Activated T-cell treated with anti-CD3 and anti-CD28 coated beads, Interleukin-2, amount 50 U/mL, for 24 hours (primary cell): ENCODE measurements at regions not wholly inside any gene's neighbourhood (a gene's known extent, or its start where the extent isn't known, plus 50 kb on each side); places are given as distances from the start of the nearest gene placed in this dataset.

Source experiments
- DNase-seq: peaks from one replicate; pipeline ENCODE4 v3.0.0-alpha.2; 2020
- H3K27ac Mint-ChIP-seq: 2 replicates; pipeline ENCODE4 v1.8.0; 2020; ENCODE audit warnings: mild to moderate bottlenecking, mixed read lengths
- H3K27me3 Mint-ChIP-seq: 2 replicates; pipeline ENCODE4 v1.8.0; 2020; ENCODE audit warnings: mixed read lengths
- H3K36me3 Mint-ChIP-seq: 2 replicates; pipeline ENCODE4 v1.8.0; 2020; ENCODE audit warnings: low read depth, mixed read lengths
- H3K4me1 Mint-ChIP-seq: 2 replicates; pipeline ENCODE4 v1.8.0; 2020; ENCODE audit warnings: low read depth, mixed read lengths
- H3K4me3 Mint-ChIP-seq: 2 replicates; pipeline ENCODE4 v1.8.0; 2020; ENCODE audit warnings: mild to moderate bottlenecking, moderate library complexity, mixed read lengths
- H3K9me3 Mint-ChIP-seq: 2 replicates; pipeline ENCODE4 v1.8.0; 2020; ENCODE audit warnings: mixed read lengths

- Mint-ChIP-seq H3K27me3 (peaks cover 12% of the 10 kb centered on the region), H3K36me3 (no peaks in the 10 kb centered on the region), H3K4me1 (no peaks in the 10 kb centered on the region), H3K9me3 (no peaks in the 10 kb centered on the region), H3K4me3 (no peak overlapping the region), H3K27ac (no peak overlapping the region)
- DNase-seq = no peak
Observed at GRCh38 chr1:29753244-29753643, 516.9 kb downstream of the PTPRU start.

GRCh38 chr1:29752141-29752540, 515.8 kb downstream of the PTPRU start:
- H3K4me3 Mint-ChIP-seq = no peak overlapping the region
- no peaks in the 10 kb centered on the region for H3K9me3 Mint-ChIP-seq
- no peak for DNase-seq
- no peaks in the 10 kb centered on the region for H3K36me3 Mint-ChIP-seq
- H3K4me1 Mint-ChIP-seq = no peaks in the 10 kb centered on the region
- no peak overlapping the region for H3K27ac Mint-ChIP-seq
- H3K27me3 Mint-ChIP-seq = peaks cover 8% of the 10 kb centered on the region

- Mint-ChIP-seq H3K4me3 (no peak overlapping the region), H3K9me3 (no peaks in the 10 kb centered on the region), H3K27ac (no peak overlapping the region), H3K4me1 (no peaks in the 10 kb centered on the region), H3K27me3 (peaks cover 11% of the 10 kb centered on the region), H3K36me3 (no peaks in the 10 kb centered on the region)
- no peak for DNase-seq
Observed at GRCh38 chr1:29749024-29749945, 513.0 kb downstream of the PTPRU start.

GRCh38 chr1:29747196-29747595, 510.9 kb downstream of the PTPRU start:
- no peak for DNase-seq
- no peak overlapping the region for H3K27ac Mint-ChIP-seq
- H3K36me3 Mint-ChIP-seq = no peaks in the 10 kb centered on the region
- no peak overlapping the region for H3K4me3 Mint-ChIP-seq
- peaks cover 13% of the 10 kb centered on the region for H3K27me3 Mint-ChIP-seq
- no peaks in the 10 kb centered on the region for H3K9me3 Mint-ChIP-seq
- H3K4me1 Mint-ChIP-seq = no peaks in the 10 kb centered on the region

GRCh38 chr1:29746076-29746665, 509.8 kb downstream of the PTPRU start:
- no peaks in the 10 kb centered on the region for H3K36me3 Mint-ChIP-seq
- no peaks in the 10 kb centered on the region for H3K9me3 Mint-ChIP-seq
- peaks cover 9% of the 10 kb centered on the region for H3K27me3 Mint-ChIP-seq
- H3K4me1 Mint-ChIP-seq = no peaks in the 10 kb centered on the region
- no peak overlapping the region for H3K4me3 Mint-ChIP-seq
- no peak overlapping the region for H3K27ac Mint-ChIP-seq
- no peak for DNase-seq

- Mint-ChIP-seq H3K4me1 (no peaks in the 10 kb centered on the region), H3K4me3 (no peak overlapping the region), H3K36me3 (no peaks in the 10 kb centered on the region), H3K27me3 (peaks cover 9% of the 10 kb centered on the region), H3K27ac (no peak overlapping the region), H3K9me3 (no peaks in the 10 kb centered on the region)
- DNase-seq = no peak
Observed at GRCh38 chr1:29744684-29745490, 508.6 kb downstream of the PTPRU start.

GRCh38 chr1:29743931-29744330, 507.6 kb downstream of the PTPRU start:
- peaks cover 19% of the 10 kb centered on the region for H3K27me3 Mint-ChIP-seq
- no peak overlapping the region for H3K27ac Mint-ChIP-seq
- DNase-seq = no peak
- H3K9me3 Mint-ChIP-seq = no peaks in the 10 kb centered on the region
- H3K4me3 Mint-ChIP-seq = no peak overlapping the region
- no peaks in the 10 kb centered on the region for H3K4me1 Mint-ChIP-seq
- H3K36me3 Mint-ChIP-seq = no peaks in the 10 kb centered on the region

- DNase-seq = no peak
- Mint-ChIP-seq H3K4me3 (no peak overlapping the region), H3K9me3 (no peaks in the 10 kb centered on the region), H3K36me3 (no peaks in the 10 kb centered on the region), H3K27me3 (peaks cover 21% of the 10 kb centered on the region), H3K4me1 (no peaks in the 10 kb centered on the region), H3K27ac (no peak overlapping the region)
Observed at GRCh38 chr1:29743264-29743663, 506.9 kb downstream of the PTPRU start.

- no peak for DNase-seq
- Mint-ChIP-seq H3K27ac (no peak overlapping the region), H3K36me3 (no peaks in the 10 kb centered on the region), H3K9me3 (no peaks in the 10 kb centered on the region), H3K4me1 (peaks cover 3% of the 10 kb centered on the region), H3K27me3 (peaks cover 23% of the 10 kb centered on the region), H3K4me3 (no peak overlapping the region)
Observed at GRCh38 chr1:29739176-29739575, 502.9 kb downstream of the PTPRU start.

- peaks cover 3% of the 10 kb centered on the region for H3K4me1 Mint-ChIP-seq
- no peak overlapping the region for H3K4me3 Mint-ChIP-seq
- no peaks in the 10 kb centered on the region for H3K9me3 Mint-ChIP-seq
- peaks cover 24% of the 10 kb centered on the region for H3K27me3 Mint-ChIP-seq
- H3K36me3 Mint-ChIP-seq = no peaks in the 10 kb centered on the region
- H3K27ac Mint-ChIP-seq = no peak overlapping the region
- no peak for DNase-seq
Observed at GRCh38 chr1:29736582-29737188, 500.4 kb downstream of the PTPRU start.

GRCh38 chr1:29732453-29732852, 496.1 kb downstream of the PTPRU start:
- DNase-seq = no peak
- Mint-ChIP-seq H3K9me3 (no peaks in the 10 kb centered on the region), H3K27ac (no peak overlapping the region), H3K27me3 (peaks cover 11% of the 10 kb centered on the region), H3K36me3 (no peaks in the 10 kb centered on the region), H3K4me3 (no peak overlapping the region), H3K4me1 (peaks cover 3% of the 10 kb centered on the region)

- Mint-ChIP-seq H3K27ac (no peak overlapping the region), H3K27me3 (peaks cover 15% of the 10 kb centered on the region), H3K36me3 (no peaks in the 10 kb centered on the region), H3K4me3 (no peak overlapping the region), H3K9me3 (no peaks in the 10 kb centered on the region), H3K4me1 (peaks cover 3% of the 10 kb centered on the region)
- DNase-seq = no peak
Observed at GRCh38 chr1:29730623-29731022, 494.3 kb downstream of the PTPRU start.

GRCh38 chr1:29729281-29729680, 493.0 kb downstream of the PTPRU start:
- no peak overlapping the region for H3K27ac Mint-ChIP-seq
- H3K4me3 Mint-ChIP-seq = no peak overlapping the region
- H3K4me1 Mint-ChIP-seq = no peaks in the 10 kb centered on the region
- H3K9me3 Mint-ChIP-seq = no peaks in the 10 kb centered on the region
- DNase-seq = no peak
- no peaks in the 10 kb centered on the region for H3K36me3 Mint-ChIP-seq
- peaks cover 15% of the 10 kb centered on the region for H3K27me3 Mint-ChIP-seq

GRCh38 chr1:29728703-29729102, 492.4 kb downstream of the PTPRU start:
- DNase-seq = no peak
- Mint-ChIP-seq H3K36me3 (no peaks in the 10 kb centered on the region), H3K4me1 (no peaks in the 10 kb centered on the region), H3K27me3 (peaks cover 13% of the 10 kb centered on the region), H3K4me3 (no peak overlapping the region), H3K9me3 (peaks cover 3% of the 10 kb centered on the region), H3K27ac (no peak overlapping the region)
